ENCODE measurements at regions not wholly inside any gene's neighbourhood (a gene's known extent, or its start where the extent isn't known, plus 50 kb on each side); places are given as distances from the start of the nearest gene placed in this dataset.

- no peaks in the 10 kb centered on the region for H3K27me3 ChIP-seq
- TF ChIP-seq, protein P1, sequence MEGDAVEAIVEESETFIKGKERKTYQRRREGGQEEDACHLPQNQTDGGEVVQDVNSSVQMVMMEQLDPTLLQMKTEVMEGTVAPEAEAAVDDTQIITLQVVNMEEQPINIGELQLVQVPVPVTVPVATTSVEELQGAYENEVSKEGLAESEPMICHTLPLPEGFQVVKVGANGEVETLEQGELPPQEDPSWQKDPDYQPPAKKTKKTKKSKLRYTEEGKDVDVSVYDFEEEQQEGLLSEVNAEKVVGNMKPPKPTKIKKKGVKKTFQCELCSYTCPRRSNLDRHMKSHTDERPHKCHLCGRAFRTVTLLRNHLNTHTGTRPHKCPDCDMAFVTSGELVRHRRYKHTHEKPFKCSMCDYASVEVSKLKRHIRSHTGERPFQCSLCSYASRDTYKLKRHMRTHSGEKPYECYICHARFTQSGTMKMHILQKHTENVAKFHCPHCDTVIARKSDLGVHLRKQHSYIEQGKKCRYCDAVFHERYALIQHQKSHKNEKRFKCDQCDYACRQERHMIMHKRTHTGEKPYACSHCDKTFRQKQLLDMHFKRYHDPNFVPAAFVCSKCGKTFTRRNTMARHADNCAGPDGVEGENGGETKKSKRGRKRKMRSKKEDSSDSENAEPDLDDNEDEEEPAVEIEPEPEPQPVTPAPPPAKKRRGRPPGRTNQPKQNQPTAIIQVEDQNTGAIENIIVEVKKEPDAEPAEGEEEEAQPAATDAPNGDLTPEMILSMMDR (IDR thresholded peaks at IDR 0.05), result no peak
- H3K4me3 ChIP-seq, result no peak overlapping the region
- H3K9me3 ChIP-seq, result no peaks in the 10 kb centered on the region
- no peaks in the 10 kb centered on the region for H3K36me3 ChIP-seq
- intact Hi-C loops (cut with DNase I), result no loop called here
- H3K27ac ChIP-seq, result no peak overlapping the region
- DNase-seq (no peak), ATAC-seq (no peak)
- H3K4me1 ChIP-seq, result no peaks in the 10 kb centered on the region
Observed at GRCh38 chr3:55177749-55178148, 249.9 kb upstream of the LRTM1 start.

DNA sequence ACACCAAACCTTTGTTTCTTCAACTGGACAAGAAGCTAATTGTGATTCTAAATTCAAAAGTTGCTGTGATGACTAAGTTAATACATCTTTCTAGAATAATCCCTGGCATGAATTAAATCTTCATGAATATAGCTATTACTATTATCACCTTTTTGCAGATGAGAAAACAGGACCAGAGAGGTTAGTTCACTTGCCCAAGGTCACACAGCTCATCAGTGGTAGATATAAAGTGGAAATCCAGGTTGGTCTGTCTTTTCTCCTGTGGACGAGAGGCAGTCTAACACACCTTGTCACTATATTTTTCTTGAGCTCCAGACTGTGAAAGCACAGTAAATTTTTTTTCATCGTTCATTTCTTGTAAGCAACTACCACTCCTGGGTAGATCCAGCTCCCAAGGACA is 247.6 kb upstream of the LRTM1 start:
- H3K36me3 ChIP-seq, result no peaks in the 10 kb centered on the region
- TF ChIP-seq, protein P1 (IDR thresholded peaks at IDR 0.05), result no peak
- no peaks in the 10 kb centered on the region for H3K4me1 ChIP-seq
- no peaks in the 10 kb centered on the region for H3K27me3 ChIP-seq
- no peak overlapping the region for H3K27ac ChIP-seq
- no peak overlapping the region for H3K4me3 ChIP-seq
- intact Hi-C loops (cut with DNase I), result no loop called here
- DNase-seq (no peak), ATAC-seq (no peak)
- H3K9me3 ChIP-seq, result no peaks in the 10 kb centered on the region

- Histone ChIP-seq H3K4me1 (no peaks in the 10 kb centered on the region), H3K27ac (no peak overlapping the region), H3K4me3 (no peak overlapping the region), H3K27me3 (no peaks in the 10 kb centered on the region), H3K36me3 (no peaks in the 10 kb centered on the region), H3K9me3 (no peaks in the 10 kb centered on the region)
- intact Hi-C loops (cut with DNase I), result no loop called here
- ATAC-seq, result no peak
- DNase-seq, result no peak
- TF ChIP-seq, protein P1 (IDR thresholded peaks at IDR 0.05), result no peak
Observed at GRCh38 chr3:55174747-55175146, 246.9 kb upstream of the LRTM1 start.

DNA sequence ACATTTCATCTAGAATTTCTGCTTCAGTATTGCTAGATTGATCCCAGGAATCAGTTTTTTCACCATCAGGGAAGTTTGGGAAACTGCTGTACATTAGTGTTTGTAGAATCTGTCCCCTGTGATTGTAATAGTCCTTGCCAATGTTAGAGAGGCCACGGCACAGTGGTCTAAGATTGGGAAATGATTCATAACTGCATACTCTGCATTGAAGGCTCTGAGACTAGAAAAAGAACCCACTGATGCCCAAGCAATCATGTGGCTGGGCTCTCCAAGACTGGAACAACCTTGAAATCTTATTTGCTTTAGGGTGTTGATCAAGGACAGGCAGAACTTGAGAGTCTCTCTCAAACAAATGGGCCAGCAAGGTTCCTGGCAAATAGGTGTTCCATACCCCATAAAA is 245.6 kb upstream of the LRTM1 start:
- H3K4me1 ChIP-seq, result no peaks in the 10 kb centered on the region
- DNase-seq (no peak), ATAC-seq (no peak)
- H3K36me3 ChIP-seq, result no peaks in the 10 kb centered on the region
- no peaks in the 10 kb centered on the region for H3K27me3 ChIP-seq
- no peaks in the 10 kb centered on the region for H3K9me3 ChIP-seq
- intact Hi-C loops (cut with DNase I), result no loop called here
- no peak overlapping the region for H3K27ac ChIP-seq
- TF ChIP-seq, protein P1 (IDR thresholded peaks at IDR 0.05), result no peak
- H3K4me3 ChIP-seq, result no peak overlapping the region

- Histone ChIP-seq H3K4me1 (no peaks in the 10 kb centered on the region), H3K27ac (no peak overlapping the region), H3K36me3 (no peaks in the 10 kb centered on the region), H3K27me3 (no peaks in the 10 kb centered on the region), H3K4me3 (no peak overlapping the region), H3K9me3 (no peaks in the 10 kb centered on the region)
- no peak for DNase-seq
- ATAC-seq, result no peak
- TF ChIP-seq, protein P1 (IDR thresholded peaks at IDR 0.05), result no peak
- intact Hi-C loops (cut with DNase I), result no loop called here
Observed at GRCh38 chr3:55172913-55173312, 245.1 kb upstream of the LRTM1 start.

GRCh38 chr3:55170444-55170843 is 242.6 kb upstream of the LRTM1 start:
- no peak for ATAC-seq

More at GRCh38 chr3:55170444-55170843, 242.6 kb upstream of the LRTM1 start:
- Histone ChIP-seq H3K27ac (no peak overlapping the region), H3K4me1 (no peaks in the 10 kb centered on the region), H3K9me3 (no peaks in the 10 kb centered on the region), H3K27me3 (no peaks in the 10 kb centered on the region), H3K36me3 (no peaks in the 10 kb centered on the region), H3K4me3 (no peak overlapping the region)
- intact Hi-C loops (cut with DNase I), result no loop called here
- TF ChIP-seq, protein P1 (IDR thresholded peaks at IDR 0.05), result no peak
- DNase-seq, result no peak

Data from upper lobe of right lung (tissue), 1 donor.